GM18873 (cell line): ENCODE measurements at regions not wholly inside any gene's neighbourhood (a gene's known extent, or its start where the extent isn't known, plus 50 kb on each side); places are given as distances from the start of the nearest gene placed in this dataset.
A peak's percentile ranks its signal among the peaks of the same experiment; 100 is the strongest.
"Not testable (repeated sequence)": the region's sequence is repeated elsewhere in the genome, so short reads cannot be mapped to it uniquely, and the experiment has no call there.

Experiments used
- ATAC-seq: cut with Tn5 transposase; IDR thresholded peaks from one replicate; pipeline ENCODE4 v1.9.1; 2021; ENCODE audit warnings: mild to moderate bottlenecking, moderate library complexity, moderate number of reproducible peaks; ENCODE audit not compliant: unreplicated experiment, low FRiP score

DNA sequence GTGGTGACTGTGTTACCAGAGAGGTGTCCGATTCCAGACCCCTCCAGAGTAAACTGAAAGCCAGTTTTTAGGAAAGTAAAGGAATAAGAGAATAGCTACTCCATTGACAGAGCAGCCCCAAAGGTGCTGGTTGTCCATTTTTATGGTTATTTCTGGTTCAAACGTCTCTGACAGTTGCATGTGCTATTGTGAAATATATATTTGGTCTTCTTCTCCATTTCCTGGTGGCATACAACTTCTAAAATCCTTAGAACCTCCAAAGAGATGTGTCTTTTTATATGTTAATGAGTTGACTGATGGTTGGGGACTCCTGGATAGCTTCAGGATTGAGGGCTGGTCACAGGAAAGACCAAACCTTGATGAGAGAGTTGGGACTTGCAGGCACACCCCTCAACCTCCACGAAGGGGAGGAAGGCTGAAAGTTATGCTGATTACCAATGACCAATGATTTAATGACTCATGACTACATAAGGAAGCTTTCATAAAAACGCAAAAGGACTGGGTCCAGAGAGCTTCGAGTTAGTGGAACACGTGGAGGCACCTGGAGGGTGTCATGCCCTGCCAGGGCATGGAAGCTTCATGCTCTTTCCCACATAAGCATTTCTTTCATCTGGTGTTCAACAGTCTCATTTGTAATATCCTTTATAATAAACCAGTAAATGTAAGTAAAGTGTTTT is 100.7 kb downstream of the SLC16A1 start:
- no peak for ATAC-seq

DNA sequence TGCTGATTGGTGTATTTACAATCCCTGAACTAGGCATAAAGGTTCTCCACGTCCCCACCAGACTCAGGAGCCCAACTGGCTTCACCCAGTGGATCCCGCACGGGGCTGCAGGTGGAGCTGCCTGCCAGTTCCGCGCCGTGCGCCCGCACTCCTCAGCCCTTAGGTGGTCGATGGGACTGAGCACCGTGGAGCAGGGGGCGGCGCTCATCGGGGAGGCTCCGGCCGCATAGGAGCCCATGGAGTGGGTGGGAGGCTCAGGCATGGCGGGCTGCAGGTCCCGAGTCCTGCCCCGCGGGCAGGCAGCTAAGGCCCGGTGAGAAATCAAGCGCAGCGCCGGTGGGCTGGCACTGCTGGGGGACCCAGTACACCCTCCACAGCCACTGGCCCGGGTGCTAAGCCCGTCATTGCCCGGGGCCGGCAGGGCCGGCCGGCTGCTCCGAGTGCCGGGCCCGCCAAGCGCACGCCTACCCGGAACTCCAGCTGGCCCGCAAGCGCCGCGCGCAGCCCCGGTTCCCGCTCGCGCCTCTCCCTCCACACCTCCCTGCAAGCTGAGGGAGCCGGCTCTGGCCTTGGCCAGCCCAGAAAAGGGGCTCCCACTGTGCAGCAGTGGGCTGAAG is 101.5 kb downstream of the SLC16A1 start:
- ATAC-seq = not testable (repeated sequence)

DNA sequence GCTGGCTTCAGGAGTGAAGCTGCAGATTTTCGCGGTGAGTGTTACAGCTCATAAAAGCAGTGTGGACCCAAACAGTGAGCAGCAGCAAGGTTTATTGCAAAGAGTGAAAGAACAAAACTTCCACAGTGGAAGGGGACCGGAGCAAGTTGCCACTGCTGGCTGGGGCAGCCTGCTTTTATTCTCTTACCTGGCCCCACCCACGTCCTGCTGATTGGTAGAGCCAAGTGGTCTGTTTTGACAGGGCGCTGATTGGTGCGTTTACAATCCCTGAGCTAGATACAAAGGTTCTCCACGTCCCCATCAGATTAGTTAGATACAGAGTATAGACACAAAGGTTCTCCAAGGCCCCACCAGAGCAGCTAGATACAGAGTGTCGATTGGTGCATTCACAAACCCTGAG is 102.1 kb downstream of the SLC16A1 start:
- not testable (repeated sequence) for ATAC-seq

DNA sequence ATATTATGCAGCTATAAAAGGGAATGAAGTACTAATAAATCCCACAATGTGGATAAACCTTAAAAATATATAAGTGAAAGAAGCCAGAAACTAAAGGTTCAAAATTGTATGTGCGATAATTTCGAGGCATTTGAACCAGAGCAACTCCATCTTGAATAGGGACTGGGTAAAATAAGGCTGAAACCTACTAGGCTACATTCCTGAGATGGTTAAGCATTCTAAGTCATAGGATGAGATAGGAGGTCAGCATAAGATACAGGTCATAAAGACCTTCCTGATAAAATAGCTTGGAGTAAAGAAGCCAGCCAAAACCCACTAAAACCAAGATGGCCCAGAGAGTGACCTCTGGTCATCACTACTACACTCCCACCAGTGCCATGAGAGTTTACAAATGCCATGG is 103.1 kb downstream of the SLC16A1 start:
- ATAC-seq = no peak

DNA sequence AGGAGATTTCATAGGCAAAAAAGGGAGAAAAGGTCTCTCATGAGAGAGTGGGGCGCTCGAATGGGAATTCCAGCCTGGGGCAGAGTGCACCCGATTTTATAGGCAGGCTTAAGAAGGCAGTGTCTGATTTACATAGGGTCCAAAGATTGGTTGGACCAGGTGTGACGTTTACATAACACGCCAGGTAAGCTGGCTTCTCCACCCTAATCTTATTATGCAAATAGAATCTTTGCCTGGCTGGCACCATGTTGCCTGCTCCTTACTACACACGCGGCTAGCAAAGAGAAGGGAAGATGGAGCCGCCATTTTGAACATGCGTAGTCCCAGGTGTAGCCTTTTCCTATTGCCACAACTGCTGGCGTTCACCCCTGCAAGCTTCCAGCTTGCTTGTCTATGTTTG is 103.7 kb downstream of the SLC16A1 start:
- ATAC-seq = no peak

DNA sequence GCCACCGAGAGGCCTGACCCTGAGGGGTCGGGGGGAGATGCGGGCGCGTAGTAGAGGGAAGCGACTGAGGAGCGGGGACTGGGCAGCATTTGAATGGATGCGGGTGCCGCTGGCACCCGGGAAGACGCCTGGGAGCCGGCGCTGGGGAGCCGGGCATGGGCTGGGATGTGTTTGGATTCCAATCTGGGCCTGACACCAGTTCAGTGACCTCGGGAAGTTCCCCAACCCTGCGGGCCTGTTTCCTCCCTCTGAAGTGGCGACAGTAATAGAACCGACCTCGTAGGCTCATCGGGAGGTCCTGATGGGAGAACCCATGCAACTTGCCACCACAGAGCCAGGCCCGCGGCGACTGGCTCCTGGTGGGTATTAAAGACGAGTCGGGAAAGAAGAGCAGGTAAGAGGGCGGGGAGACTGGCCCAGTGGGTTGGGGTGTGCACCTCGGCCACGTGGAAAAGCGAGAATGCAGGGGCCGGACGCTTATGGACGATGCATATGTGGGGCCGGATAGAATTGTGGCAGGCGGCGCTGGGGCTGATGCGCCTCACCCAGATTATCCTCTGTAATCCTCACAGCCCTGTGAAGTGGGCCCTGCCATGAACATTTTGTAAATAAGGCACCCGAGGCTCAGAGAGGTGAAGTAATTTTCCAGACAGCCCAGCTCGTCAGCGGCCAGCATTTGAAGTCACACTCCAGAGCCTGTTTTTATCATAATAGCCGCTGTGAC is 105.8 kb downstream of the SLC16A1 start:
- no peak for ATAC-seq

DNA sequence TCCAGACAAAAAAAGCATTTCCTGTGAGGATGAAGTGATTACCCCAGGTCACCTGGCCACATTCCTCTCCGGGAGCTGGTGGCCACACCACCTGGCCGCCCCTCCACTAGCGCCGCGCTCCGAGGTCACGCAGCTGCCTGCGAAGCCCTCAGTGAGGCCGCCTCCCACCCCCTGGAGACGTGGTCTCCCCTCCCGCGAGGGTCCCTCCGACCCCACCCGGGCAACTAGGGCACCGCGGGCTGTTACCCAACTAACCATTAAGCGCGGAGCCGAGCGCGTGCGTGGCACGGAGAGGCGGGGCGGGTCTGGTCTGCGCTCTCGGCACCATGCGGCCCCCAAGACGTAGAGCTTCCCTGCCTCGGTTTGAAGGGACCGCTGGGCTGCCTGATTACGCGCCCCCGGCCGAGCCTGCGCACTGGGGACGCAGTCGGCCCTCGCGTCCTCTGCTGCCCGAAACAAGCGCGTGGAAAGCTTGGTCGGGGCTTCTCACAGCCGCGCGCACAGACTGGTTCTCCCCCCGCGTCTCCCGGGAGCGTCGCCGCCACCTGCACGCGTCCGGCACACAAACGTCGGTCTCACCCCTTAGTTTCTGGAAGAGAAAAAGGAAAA is 106.5 kb downstream of the SLC16A1 start:
- ATAC-seq = no peak

DNA sequence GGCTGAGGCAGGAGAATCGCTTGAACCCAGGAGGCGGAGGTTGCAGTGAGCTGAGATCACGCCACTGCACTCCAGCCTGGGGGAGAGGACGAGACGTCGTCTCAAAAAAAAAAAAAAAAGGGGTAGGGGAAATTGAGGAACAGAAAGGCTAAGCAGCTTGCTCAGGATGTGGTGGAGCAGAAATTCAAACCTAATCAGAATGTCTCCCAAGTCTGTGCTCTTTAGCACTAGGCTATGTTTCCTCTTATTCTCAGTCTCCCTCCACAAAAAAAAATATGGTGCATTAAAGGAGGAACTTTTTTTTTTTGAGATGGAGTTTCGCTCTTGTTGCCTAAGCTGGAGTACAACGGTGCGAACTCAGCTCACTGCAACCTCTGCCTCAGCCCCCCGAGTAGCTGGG is 114.2 kb downstream of the SLC16A1 start:
- ATAC-seq = no peak

DNA sequence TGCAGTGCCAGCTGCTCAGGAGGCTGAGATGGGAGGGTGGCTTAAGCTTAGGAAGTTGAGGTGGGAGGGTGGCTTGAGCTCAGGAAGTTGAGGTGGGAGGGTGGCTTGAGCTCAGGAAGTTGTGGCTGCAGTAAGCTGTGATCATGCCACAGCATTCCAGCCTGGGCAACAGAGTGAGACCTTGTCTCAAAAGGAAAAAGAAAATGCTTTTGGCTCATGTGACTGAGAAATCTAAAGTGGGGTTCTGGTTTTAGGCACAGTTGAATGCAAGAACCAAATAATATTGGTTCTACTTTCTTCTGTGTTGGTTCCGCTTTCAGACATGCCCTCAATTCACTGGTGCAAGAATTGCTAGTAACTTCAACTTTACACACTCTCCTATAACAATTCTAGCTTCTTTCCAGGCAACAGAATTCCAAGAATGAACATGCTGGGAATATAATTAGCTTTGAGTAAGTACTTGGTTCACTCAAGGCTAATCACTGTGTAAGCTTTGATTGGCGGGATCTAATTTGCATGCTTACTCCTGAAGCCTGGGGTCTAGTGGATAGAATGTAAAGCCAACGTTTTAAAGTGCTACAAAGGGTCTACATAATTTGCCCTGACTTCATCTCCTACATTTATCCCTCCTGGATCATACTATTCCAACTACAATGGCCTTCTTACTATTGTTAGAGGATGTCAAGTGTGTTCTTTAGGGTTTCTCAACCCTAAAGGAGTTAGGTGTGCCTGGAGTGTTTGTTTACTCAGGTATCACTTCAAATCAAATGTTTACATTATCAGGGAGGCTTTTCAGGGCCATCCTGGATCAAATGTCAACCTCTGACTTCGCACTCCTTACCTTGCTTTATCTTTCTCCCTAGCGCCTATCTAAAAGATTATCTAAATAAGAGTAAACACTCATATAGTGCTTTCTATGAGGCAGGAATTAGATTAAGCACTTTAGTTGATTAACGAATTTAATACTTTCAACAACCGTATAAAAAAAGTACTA is 115.1 kb downstream of the SLC16A1 start:
- peak; percentile 82 for ATAC-seq

DNA sequence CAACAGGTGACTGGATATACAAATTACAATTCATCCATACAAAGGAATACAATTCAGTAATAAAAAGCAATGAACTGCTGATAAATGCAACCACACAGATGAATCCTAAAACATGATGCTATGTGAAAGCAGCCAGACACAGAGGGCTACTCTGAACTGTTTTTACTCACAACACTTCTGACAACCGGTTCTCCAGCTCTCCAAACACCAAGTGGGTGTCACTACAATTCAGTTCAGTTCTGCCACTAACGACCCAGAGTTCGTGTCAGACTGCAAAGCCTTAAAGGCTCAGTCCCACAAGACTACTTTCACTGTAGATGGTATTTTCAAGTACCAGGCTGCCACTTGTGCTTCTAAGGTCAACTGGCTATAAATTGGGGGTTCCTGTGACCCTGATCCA is 119.4 kb downstream of the SLC16A1 start:
- no peak for ATAC-seq

DNA sequence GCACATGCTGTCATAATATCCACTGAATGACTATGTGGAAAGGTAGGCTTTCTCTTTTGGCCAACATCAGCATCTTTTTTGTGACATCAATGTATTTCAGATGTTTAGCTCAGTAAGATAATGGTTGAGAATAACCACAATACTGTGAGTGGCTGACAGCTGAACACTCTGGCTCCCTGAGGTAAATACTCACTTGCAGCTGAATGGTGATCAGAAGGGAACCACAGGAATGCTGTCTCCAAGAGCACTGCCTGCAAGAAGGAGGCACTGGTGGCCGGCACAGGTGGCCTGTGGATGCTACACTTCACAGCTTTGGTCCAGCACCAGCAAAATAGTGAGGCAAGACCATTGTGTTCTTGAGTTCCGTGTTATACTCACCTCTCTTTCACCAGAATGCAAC is 118.7 kb upstream of the PPM1J start:
- ATAC-seq = no peak

DNA sequence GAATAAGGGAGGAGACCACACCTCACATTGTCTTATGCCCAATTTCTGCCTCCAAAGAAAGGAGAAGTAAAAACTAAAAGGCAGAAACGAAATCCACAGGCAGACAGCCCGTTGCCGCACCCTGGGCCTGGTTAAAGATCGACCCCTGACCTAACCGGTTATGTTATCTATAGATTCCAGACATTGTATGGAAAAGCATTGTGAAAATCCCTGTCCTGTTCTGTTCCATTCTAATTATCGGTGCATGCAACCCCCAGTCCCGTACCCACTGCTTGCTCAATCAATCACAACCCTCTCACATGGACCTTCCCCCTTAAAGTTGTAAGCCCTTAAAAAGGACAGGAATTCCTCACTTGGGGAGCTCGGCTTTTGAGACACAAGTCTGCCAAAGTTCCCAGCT is 117.1 kb upstream of the PPM1J start:
- not testable (repeated sequence) for ATAC-seq

DNA sequence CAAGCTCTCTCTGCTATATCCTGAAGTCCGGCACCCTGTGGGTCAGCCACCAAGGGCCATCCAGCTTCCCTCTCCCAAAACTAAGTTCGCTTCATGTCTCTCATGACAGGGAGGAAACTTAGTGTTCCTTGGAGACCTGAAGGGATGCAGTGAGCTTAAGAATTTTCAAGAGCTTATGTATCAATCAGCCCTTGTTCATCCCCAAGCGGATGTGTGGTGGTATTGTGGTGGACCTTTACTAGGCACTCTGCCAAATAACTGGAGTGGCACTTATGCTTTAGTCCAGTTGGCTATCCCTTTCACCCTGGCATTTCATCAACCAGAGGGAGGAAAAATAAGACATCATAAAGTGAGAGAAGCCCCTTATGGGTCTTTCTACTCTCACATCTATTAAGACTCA is 114.6 kb upstream of the PPM1J start:
- not testable (repeated sequence) for ATAC-seq

DNA sequence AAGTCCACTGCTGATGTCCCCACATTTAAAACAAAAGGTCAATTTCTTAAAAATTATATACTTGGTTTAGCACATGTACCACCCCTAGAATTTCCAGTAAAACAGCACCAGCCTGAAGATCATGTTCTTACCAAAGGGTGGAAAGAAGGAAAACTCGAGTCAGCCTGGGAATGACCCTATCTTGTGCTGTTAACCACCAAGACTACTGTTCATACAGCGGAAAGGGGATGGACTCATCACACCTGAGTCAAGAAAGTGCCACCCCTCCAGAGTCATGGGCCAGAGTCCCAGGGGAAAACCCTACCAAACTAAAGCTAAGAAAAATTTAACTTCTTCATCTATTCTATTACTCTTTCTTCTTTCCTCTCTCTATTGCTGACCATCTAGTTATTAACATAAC is 113.6 kb upstream of the PPM1J start:
- no peak for ATAC-seq

DNA sequence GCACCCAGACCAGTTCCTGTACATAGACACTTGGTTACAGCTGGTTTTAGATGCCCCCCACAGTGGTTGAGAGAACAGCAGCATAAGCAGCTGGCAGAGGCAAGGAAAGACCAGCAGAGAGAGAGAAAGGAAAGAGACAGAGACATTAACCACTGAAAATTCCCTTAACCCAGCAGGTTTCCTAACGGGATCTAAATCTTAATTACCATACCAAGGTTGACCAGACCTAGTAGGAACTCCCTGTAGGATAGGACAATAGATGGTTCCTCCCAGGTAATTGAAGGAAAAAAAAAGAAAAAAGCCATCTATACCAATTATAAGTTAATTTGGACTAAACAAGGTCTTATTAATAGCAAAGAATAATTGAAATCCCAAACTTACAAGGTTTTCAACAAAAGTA is 112.3 kb upstream of the PPM1J start:
- not testable (repeated sequence) for ATAC-seq

DNA sequence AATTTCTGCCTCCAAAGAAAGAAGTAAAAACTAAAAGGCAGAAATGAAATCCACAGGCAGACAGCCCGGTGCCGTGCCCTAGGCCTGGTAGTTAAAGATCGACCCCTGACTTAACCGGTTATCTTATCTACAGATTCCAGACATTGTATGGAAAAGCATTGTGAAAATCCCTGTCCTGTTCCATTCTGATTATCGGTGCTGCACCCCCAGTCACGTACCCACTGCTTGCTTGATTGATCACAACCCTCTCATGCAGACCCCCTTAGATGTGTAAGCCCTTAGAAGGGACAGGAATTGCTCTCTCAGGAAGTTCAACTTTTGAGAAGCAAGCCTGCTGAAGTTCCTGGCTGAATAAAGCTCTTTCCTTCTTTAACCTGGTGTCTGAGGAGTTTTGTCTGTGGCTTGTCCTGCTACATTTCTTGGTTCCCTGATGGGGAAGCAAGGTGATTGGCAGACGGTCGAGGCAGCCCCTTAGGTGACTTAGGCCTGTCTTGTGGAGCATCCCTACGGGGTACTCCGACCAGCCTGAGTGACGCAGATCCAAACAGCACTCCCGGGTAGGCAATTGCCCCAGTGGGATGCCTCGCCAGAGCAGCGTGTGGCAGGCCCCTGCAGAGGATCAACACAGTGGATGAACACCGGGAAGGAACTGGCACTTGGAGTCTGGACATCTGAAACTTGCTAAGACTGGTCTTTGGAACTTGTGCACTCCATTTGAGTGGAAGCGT is 111.2 kb upstream of the PPM1J start:
- no peak for ATAC-seq

DNA sequence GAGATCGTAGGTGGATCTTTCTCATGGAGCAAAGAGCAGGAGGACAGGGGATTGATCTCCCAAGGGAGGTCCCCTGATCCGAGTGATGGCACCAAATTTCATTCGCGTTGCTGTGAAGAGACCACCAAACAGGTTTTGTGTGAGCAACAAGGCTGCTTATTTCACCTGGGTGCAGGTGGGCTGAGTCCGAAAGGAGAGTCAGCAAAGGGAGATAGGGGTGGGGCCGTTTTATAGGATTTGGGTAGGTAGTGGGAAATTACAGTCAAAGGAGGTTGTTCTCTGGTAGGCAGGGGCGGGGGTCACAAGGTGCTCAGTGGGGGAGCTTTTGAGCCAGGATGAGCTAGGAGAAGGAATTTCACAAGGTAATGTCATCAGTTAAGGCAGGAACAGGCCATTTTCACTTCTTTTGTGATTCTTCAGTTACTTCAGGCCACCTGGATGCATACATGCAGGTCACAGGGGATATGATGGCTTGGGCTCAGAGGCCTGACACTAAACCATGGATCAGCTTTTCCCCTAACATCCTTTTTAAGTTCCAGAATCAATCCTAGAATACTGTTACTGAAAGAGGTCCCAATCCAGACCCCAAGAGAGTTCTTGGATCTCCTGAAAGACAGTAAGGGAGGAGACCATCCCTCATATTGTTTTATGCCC is 110.6 kb upstream of the PPM1J start:
- not testable (repeated sequence) for ATAC-seq

DNA sequence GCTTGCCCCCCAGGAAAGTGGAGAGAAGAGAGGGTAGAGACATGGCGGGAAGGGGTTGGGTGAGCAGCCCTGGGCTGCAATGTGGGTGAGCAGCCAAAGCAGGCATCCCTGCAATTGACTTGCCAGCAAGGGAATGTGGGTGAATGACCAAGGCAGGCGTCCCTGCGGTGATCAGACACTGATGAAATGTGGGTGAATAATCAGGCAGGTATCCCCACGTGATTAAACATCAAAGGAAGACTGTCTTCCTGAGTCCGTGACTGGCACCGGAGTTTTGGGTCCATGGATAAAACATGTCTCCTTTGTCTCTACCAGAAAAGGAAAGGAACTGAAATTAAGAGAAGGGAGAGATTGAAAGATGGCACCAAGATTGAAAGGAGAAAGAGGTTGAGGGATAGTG is 109.9 kb upstream of the PPM1J start:
- ATAC-seq = not testable (repeated sequence)
